ENCODE measurements at regions not wholly inside any gene's neighbourhood (a gene's known extent, or its start where the extent isn't known, plus 50 kb on each side); places are given as distances from the start of the nearest gene placed in this dataset.

DNA sequence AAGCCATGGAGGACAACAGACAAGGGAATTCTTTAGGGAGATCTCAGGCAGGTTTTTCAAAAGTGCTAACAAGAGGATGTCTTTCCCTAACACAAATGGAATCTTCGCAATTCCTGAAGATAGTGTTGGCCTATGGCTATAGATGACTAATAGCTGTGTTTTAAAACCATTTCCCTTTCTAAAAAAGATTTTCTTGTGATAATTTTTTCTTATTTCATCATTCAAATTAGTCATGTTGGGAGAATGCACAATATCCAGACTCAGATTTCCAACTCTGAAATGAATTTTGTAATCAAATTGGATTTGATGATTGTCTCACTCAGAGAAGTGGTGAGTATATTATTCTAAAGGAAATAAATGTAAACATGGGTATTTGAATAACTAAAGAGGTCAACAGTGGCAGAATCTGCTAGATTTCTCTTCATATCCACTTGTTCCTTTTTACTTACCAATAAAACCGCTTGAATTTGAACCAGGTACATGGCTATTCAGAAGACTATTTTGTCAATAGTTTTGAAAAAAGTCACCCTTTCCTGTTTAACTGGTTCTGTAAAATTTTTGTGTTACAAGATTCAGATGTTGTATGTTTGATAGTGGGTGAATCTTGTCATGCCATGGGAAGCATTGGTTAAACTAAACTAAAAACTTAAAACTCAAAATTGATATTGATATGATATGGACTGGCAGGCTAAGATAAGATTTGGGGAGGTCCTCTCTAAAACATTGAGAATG, 1223.7 kb upstream of the EYS start:
- DNase-seq (ENCODE audit: low read depth) (peak; percentile 47), FAIRE-seq (no peak)
- no peak overlapping the region for H3K4me3 ChIP-seq (ENCODE audit: low read depth, low read length)
- no peaks in the 10 kb centered on the region for H3K36me3 ChIP-seq (ENCODE audit: control insufficient read depth, insufficient read depth, low read length)
- TF ChIP-seq, protein P1, sequence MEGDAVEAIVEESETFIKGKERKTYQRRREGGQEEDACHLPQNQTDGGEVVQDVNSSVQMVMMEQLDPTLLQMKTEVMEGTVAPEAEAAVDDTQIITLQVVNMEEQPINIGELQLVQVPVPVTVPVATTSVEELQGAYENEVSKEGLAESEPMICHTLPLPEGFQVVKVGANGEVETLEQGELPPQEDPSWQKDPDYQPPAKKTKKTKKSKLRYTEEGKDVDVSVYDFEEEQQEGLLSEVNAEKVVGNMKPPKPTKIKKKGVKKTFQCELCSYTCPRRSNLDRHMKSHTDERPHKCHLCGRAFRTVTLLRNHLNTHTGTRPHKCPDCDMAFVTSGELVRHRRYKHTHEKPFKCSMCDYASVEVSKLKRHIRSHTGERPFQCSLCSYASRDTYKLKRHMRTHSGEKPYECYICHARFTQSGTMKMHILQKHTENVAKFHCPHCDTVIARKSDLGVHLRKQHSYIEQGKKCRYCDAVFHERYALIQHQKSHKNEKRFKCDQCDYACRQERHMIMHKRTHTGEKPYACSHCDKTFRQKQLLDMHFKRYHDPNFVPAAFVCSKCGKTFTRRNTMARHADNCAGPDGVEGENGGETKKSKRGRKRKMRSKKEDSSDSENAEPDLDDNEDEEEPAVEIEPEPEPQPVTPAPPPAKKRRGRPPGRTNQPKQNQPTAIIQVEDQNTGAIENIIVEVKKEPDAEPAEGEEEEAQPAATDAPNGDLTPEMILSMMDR (IDR thresholded peaks at IDR 0.05; ENCODE audit: insufficient read depth, low read length, severe bottlenecking) = no peak
- no peaks in the 10 kb centered on the region for H3K27me3 ChIP-seq (ENCODE audit: control insufficient read depth, insufficient read depth, low read length)

DNA sequence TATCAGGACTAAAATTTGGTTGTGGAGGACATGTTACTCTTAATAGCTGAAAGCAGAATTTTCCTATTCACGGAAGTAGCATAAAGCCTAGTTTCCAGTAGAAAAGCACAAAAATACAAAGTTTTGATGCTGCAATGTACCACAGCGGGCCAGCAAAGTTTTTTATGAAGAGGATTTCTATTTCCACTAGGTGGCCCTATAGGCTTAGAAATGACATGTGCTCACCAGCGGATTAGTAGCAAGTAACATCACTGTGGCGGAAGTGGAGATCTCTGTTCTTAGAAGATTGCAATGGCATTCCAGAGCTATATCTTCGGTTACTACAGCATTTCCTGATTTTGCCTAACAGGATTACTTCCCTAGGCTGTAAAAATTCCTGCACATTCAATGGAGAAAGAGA, 1219.0 kb upstream of the EYS start:
- no peak for FAIRE-seq

DNA sequence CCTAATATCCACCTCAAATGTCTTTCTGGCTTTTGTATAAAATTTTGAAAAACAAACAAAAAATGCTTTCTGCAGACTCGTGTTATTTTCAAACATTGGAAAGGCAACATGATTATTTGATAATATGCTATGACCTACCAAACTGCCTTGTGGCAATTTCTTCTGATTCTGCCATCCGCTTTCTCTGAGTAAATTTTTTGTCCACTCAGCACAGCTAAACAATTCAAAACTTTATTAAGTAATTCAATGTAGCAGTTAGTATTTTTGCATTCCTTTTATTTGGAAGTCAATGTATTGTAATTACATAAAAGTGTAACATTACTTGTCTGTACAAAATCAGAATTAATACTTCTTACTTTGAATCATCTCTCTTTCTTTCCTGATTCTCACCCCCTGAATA, 1206.6 kb upstream of the EYS start:
- no peaks in the 10 kb centered on the region for H3K27me3 ChIP-seq (ENCODE audit: control insufficient read depth, insufficient read depth, low read length)
- DNase-seq (ENCODE audit: low read depth) (no peak), FAIRE-seq (no peak)
- no peak overlapping the region for H3K4me3 ChIP-seq (ENCODE audit: low read depth, low read length)
- no peaks in the 10 kb centered on the region for H3K36me3 ChIP-seq (ENCODE audit: control insufficient read depth, insufficient read depth, low read length)
- TF ChIP-seq, protein P1 (IDR thresholded peaks at IDR 0.05; ENCODE audit: insufficient read depth, low read length, severe bottlenecking) = no peak

More for the DNA sequence above, 1219.0 kb upstream of the EYS start:
- no peak overlapping the region for H3K4me3 ChIP-seq (ENCODE audit: low read depth, low read length)
- TF ChIP-seq, protein P1 (IDR thresholded peaks at IDR 0.05; ENCODE audit: insufficient read depth, low read length, severe bottlenecking) = no peak
- no peak for DNase-seq (ENCODE audit: low read depth)
- H3K27me3 ChIP-seq (ENCODE audit: control insufficient read depth, insufficient read depth, low read length) = no peaks in the 10 kb centered on the region
- H3K36me3 ChIP-seq (ENCODE audit: control insufficient read depth, insufficient read depth, low read length) = no peaks in the 10 kb centered on the region

DNA sequence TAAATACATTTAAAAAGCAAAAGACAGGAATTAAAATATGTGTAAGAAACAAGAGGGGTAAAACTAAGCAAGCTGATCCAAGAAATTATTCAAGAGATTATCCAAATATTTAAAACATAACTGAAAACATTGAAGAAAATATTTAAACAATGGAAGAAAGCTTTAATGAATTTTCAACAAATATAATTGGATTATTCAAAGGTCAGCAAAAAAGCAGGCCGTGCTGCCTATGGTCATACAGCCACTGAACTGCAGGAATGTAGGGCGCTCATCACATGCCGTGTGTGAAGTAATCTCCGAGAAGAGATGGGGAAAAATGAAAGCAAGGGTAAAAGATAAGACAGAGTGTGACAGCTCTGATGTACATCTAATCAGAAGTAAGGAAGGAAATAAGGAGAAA, 1195.4 kb upstream of the EYS start:
- no peaks in the 10 kb centered on the region for H3K27me3 ChIP-seq (ENCODE audit: control insufficient read depth, insufficient read depth, low read length)
- DNase-seq (ENCODE audit: low read depth) = no peak
- no peak overlapping the region for H3K4me3 ChIP-seq (ENCODE audit: low read depth, low read length)
- FAIRE-seq = no peak
- no peaks in the 10 kb centered on the region for H3K36me3 ChIP-seq (ENCODE audit: control insufficient read depth, insufficient read depth, low read length)
- TF ChIP-seq, protein P1 (IDR thresholded peaks at IDR 0.05; ENCODE audit: insufficient read depth, low read length, severe bottlenecking) = no peak

DNA sequence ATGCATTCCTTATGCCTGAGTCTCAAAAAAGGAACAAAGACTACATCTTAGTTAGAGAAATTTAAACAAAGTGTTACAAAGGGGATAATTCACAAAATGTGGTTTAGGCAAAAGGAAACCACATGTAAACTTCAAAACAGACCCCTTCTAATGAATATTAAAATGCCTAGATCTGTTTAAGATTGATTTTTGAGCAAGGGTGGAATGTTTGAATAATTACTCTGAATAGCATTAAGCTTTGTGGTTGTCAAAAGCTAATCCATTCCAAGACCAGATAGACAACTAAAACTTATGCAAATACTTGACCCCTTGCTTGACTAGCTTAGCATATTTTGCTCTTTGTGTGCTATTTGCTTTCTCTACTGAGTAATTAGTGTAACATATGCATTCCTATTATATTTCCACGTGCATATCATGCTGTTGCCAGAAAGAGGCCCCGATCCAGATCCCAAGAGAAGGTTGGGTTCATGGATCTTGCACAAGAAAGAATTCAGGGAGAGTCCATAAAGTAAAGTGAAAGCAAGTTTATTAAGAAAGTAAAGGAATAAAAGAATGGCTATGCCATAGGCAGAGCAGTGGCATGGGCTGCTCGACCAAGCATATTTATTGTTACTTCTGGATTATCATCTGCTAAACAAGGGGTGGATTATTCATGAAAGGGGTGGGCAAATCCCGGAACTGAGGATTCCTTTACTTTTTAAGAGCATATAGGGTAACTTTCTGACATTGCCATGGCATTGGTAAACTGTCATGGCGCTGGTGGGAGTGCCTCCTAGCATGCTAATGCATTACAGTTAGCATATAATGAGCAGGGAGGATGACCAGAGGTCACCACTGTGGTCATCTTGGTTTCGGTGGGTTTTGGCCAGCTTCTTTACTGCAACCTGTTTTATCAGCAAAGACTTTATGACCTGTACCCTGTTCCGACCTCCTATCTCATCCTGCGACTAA, 1193.4 kb upstream of the EYS start:
- TF ChIP-seq, protein P1 (IDR thresholded peaks at IDR 0.05; ENCODE audit: insufficient read depth, low read length, severe bottlenecking) = no peak
- no peaks in the 10 kb centered on the region for H3K27me3 ChIP-seq (ENCODE audit: control insufficient read depth, insufficient read depth, low read length)
- no peaks in the 10 kb centered on the region for H3K36me3 ChIP-seq (ENCODE audit: control insufficient read depth, insufficient read depth, low read length)
- DNase-seq (ENCODE audit: low read depth) (no peak), FAIRE-seq (no peak)
- H3K4me3 ChIP-seq (ENCODE audit: low read depth, low read length) = no peak overlapping the region

Measured in bronchial epithelial cell (primary cell).